B cell (primary cell): ENCODE measurements at regions not wholly inside any gene's neighbourhood (a gene's known extent, or its start where the extent isn't known, plus 50 kb on each side); places are given as distances from the start of the nearest gene placed in this dataset.
"Not testable (repeated sequence)": the region's sequence is repeated elsewhere in the genome, so short reads cannot be mapped to it uniquely, and the experiment has no call there.

Experiments
- CTCF ChIP-seq: fragments of 200-600 bp; IDR thresholded peaks from one replicate; pipeline ENCODE4 v1.8.0; 2022; ENCODE audit warnings: antibody characterized with exemption, mild to moderate bottlenecking
- EZH2 ChIP-seq: IDR thresholded peaks from 2 replicates; pipeline ENCODE4 v1.6.1; 2012; ENCODE audit warnings: borderline replicate concordance, low read depth, mild to moderate bottlenecking, moderate library complexity, low read length; ENCODE audit not compliant: insufficient read depth, poor library complexity, severe bottlenecking

- not testable (repeated sequence) for TF ChIP-seq CTCF, EZH2
Observed at GRCh38 chr6:48371226-48371625, 260.2 kb upstream of the PTCHD4 start.
